H9 (cell line): ENCODE measurements at regions not wholly inside any gene's neighbourhood (a gene's known extent, or its start where the extent isn't known, plus 50 kb on each side); places are given as distances from the start of the nearest gene placed in this dataset.

ENCODE experiments used
- DNase-seq: peaks from one replicate; pipeline ENCODE4 v3.0.0-alpha.2; 2017
- H2AFZ ChIP-seq: one replicate; pipeline ENCODE4 v1.6.1; 2013; ENCODE audit warnings: mild to moderate bottlenecking, low read length, control low read depth, moderate library complexity
- H2AK5ac ChIP-seq: 2 replicates; pipeline ENCODE4 v1.6.1; 2013; ENCODE audit warnings: low read length, control low read depth, mixed read lengths; ENCODE audit not compliant: insufficient read length
- H2BK120ac ChIP-seq: one replicate; pipeline ENCODE4 v1.6.1; 2013; ENCODE audit warnings: low read depth, mild to moderate bottlenecking, low read length, control low read depth, inconsistent platforms; ENCODE audit not compliant: poor library complexity, severe bottlenecking
- H2BK12ac ChIP-seq: 2 replicates; pipeline ENCODE4 v1.6.1; 2013; ENCODE audit warnings: low read length, control low read depth, mixed read lengths, low read depth; ENCODE audit not compliant: insufficient read length
- H2BK15ac ChIP-seq: 2 replicates; pipeline ENCODE4 v1.6.1; 2013; ENCODE audit warnings: low read depth, low read length, control low read depth
- H2BK20ac ChIP-seq: one replicate; pipeline ENCODE4 v1.6.1; 2013; ENCODE audit warnings: low read depth, mild to moderate bottlenecking, low read length, control low read depth, inconsistent platforms; ENCODE audit not compliant: poor library complexity, severe bottlenecking
- H2BK5ac ChIP-seq: 2 replicates; pipeline ENCODE4 v1.6.1; 2013; ENCODE audit warnings: low read length, control low read depth, mixed read lengths; ENCODE audit not compliant: insufficient read length
- H3K14ac ChIP-seq: 2 replicates; pipeline ENCODE4 v1.6.1; 2013; ENCODE audit warnings: low read length, control low read depth; ENCODE audit not compliant: insufficient read depth
- H3K18ac ChIP-seq: 2 replicates; pipeline ENCODE4 v1.6.1; 2013; ENCODE audit warnings: low read depth, mild to moderate bottlenecking, mixed read lengths, low read length, control low read depth; ENCODE audit not compliant: insufficient read length
- H3K23ac ChIP-seq: 2 replicates; pipeline ENCODE4 v1.6.1; 2013; ENCODE audit warnings: low read length, control low read depth, mixed read lengths, low read depth; ENCODE audit not compliant: insufficient read length
- H3K23me2 ChIP-seq: 2 replicates; pipeline ENCODE4 v1.6.1; 2013; ENCODE audit warnings: low read depth, mild to moderate bottlenecking, mixed read lengths, low read length, control low read depth; ENCODE audit not compliant: insufficient read length, poor library complexity, severe bottlenecking
- H3K27ac ChIP-seq: 2 replicates; pipeline ENCODE4 v1.5.1; 2013; ENCODE audit warnings: low read length, control low read depth, mixed read lengths, low read depth; ENCODE audit not compliant: insufficient read length
- H3K27me3 ChIP-seq: 2 replicates; pipeline ENCODE4 v1.6.1; 2013; ENCODE audit warnings: low read length, control low read depth, inconsistent platforms; ENCODE audit not compliant: insufficient read depth
- H3K4ac ChIP-seq: 2 replicates; pipeline ENCODE4 v1.6.1; 2013; ENCODE audit warnings: low read depth, mild to moderate bottlenecking, control low read depth, inconsistent platforms, low read length, moderate library complexity
- H3K4me1 ChIP-seq: 2 replicates; pipeline ENCODE4 v1.6.1; 2013; ENCODE audit warnings: low read length, control low read depth, inconsistent platforms; ENCODE audit not compliant: insufficient read depth
- H3K4me2 ChIP-seq: 2 replicates; pipeline ENCODE4 v1.6.1; 2013; ENCODE audit warnings: low read length, control low read depth, mixed read lengths; ENCODE audit not compliant: insufficient read length, insufficient read depth
- H3K56ac ChIP-seq: 2 replicates; pipeline ENCODE4 v1.6.1; 2013; ENCODE audit warnings: low read depth, mild to moderate bottlenecking, mixed read lengths, low read length, control low read depth; ENCODE audit not compliant: insufficient read length
- H3K79me1 ChIP-seq: 2 replicates; pipeline ENCODE4 v1.6.1; 2013; ENCODE audit warnings: low read depth, mild to moderate bottlenecking, moderate library complexity, low read length, control low read depth, inconsistent platforms; ENCODE audit not compliant: insufficient read depth, poor library complexity, severe bottlenecking
- H3K79me2 ChIP-seq: 2 replicates; pipeline ENCODE4 v1.6.1; 2013; ENCODE audit warnings: low read length, control low read depth, inconsistent platforms; ENCODE audit not compliant: insufficient read depth
- H3K9ac ChIP-seq: 2 replicates; pipeline ENCODE4 v1.6.1; 2013; ENCODE audit warnings: low read length, control low read depth, mixed read lengths; ENCODE audit not compliant: insufficient read length; ENCODE audit errors: extremely low read depth
- H3K9me3 ChIP-seq: one replicate; pipeline ENCODE4 v1.6.1; 2013; ENCODE audit warnings: low read depth, low read length, inconsistent platforms; ENCODE audit not compliant: control insufficient read depth
- H3T11ph ChIP-seq: one replicate; pipeline ENCODE4 v1.6.1; 2013; ENCODE audit warnings: mild to moderate bottlenecking, low read length, control low read depth, inconsistent platforms
- H4K20me1 ChIP-seq: one replicate; pipeline ENCODE4 v1.6.1; 2013; ENCODE audit not compliant: control insufficient read depth, insufficient read length, insufficient read depth
- H4K5ac ChIP-seq: 2 replicates; pipeline ENCODE4 v1.6.1; 2013; ENCODE audit warnings: low read depth, mild to moderate bottlenecking, mixed read lengths, low read length, control low read depth; ENCODE audit not compliant: insufficient read length
- H4K8ac ChIP-seq: replicated peaks from 2 replicates; pipeline ENCODE4 v1.6.1; 2013; ENCODE audit warnings: low read length, control low read depth, mixed read lengths, low read depth; ENCODE audit not compliant: insufficient read length
- H4K91ac ChIP-seq: 2 replicates; pipeline ENCODE4 v1.6.1; 2013; ENCODE audit warnings: low read depth, mild to moderate bottlenecking, moderate library complexity, mixed read lengths, low read length, control low read depth; ENCODE audit not compliant: insufficient read length
- H3K27ac Mint-ChIP-seq, 3 experiments: 2 replicates in 2 of 3; 3 replicates in 1 of 3; pipeline ENCODE4 v1.8.0; 2020 to 2021; ENCODE audit warnings: mixed read lengths in 3 of 3, mild to moderate bottlenecking in 1 of 3, moderate library complexity in 1 of 3
- H3K27me3 Mint-ChIP-seq: 2 replicates; pipeline ENCODE4 v1.8.0; 2021; ENCODE audit warnings: low read depth, mild to moderate bottlenecking, moderate library complexity, mixed read lengths
- H3K36me3 Mint-ChIP-seq, 3 experiments: 2 replicates in 2 of 3; 3 replicates in 1 of 3; pipeline ENCODE4 v1.8.0; 2020 to 2021; ENCODE audit warnings: low read depth in 3 of 3, mixed read lengths in 3 of 3; ENCODE audit not compliant: insufficient read depth in 1 of 3
- H3K4me1 Mint-ChIP-seq, 2 experiments: 2 replicates each; pipeline ENCODE4 v1.8.0; 2020; ENCODE audit warnings: mixed read lengths in 2 of 2
- H3K4me3 Mint-ChIP-seq, 2 experiments: 2 replicates in 1 of 2; 3 replicates in 1 of 2; pipeline ENCODE4 v1.8.0; 2020 to 2021; ENCODE audit warnings: mild to moderate bottlenecking in 2 of 2, mixed read lengths in 2 of 2, moderate library complexity in 1 of 2
- H3K9me3 Mint-ChIP-seq, 2 experiments: 2 replicates in 1 of 2; 3 replicates in 1 of 2; pipeline ENCODE4 v1.8.0; 2020; ENCODE audit warnings: mild to moderate bottlenecking in 2 of 2, mixed read lengths in 2 of 2, moderate library complexity in 1 of 2
- WGBS: extraction: QIAGEN DNeasy Blood & Tissue Kit; methylation state at CpG from one replicate; pipeline ENCODE4 v1.1.7; 2013; ENCODE audit warnings: missing lambda C conversion rate, low lambda C conversion rate, mixed read lengths; ENCODE audit not compliant: insufficient read length; ENCODE audit errors: extremely low coverage; 5-methylcytosine and 5-hydroxymethylcytosine counted together
- TF ChIP-seq, protein P1 (sequence below): fragments of 200-600 bp; sonication (generic); conservative IDR thresholded peaks from 3 replicates; pipeline ENCODE4 v1.8.0; 2021; ENCODE audit warnings: antibody characterized with exemption, mild to moderate bottlenecking

DNA sequence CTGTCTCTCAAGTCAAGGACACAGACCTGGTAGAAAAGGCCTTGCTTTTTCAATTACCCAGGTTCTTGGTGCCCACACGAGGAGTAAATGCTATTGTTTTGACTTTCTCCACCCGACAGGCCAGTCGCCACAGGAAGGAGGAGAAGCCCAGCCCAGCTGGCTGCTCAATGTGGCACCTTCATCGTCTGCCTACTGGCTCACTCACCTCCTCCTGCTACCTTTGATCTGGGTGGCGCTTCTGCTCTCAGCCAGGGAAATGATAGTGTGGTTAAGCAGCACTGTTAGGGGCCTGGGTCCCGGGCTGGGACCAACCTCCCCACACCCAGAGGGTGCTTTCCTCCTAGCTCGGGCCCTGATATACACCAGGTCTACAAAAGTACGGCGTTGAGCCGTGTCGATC is 75.0 kb upstream of the FZD10 start:
- Histone ChIP-seq H3K9me3 (no peaks in the 10 kb centered on the region), H3K4me1 (peaks cover 3% of the 10 kb centered on the region; the same call in 1 of the 2 replicates), H3K79me1 (no peaks in the 10 kb centered on the region), H4K20me1 (no peaks in the 10 kb centered on the region), H3K4ac (no peak overlapping the region), H3T11ph (no peak overlapping the region), H3K27me3 (no peaks in the 10 kb centered on the region; the same call in 1 of the 2 replicates), H3K27ac (no peak overlapping the region), H2BK120ac (no peak overlapping the region), H3K79me2 (no peaks in the 10 kb centered on the region), H2BK20ac (no peak overlapping the region), H4K91ac (no peak overlapping the region), H2BK12ac (no peak overlapping the region), H2BK15ac (no peak overlapping the region), H2AK5ac (no peak overlapping the region), H2BK5ac (no peak overlapping the region), H3K9ac (no peak overlapping the region), H3K14ac (no peak overlapping the region), H4K5ac (no peak overlapping the region), H3K18ac (no peak overlapping the region), H3K23me2 (no peaks in the 10 kb centered on the region), H3K23ac (no peak overlapping the region), H3K4me2 (no peak overlapping the region), H4K8ac (no peak overlapping the region), H3K56ac (no peak overlapping the region), H2AFZ (no peak overlapping the region)
- peaks cover 26 to 32% of the 10 kb centered on the region in 2 experiments for H3K4me1 Mint-ChIP-seq
- H3K9me3 Mint-ChIP-seq: peaks cover 0 to 6% of the 10 kb centered on the region in 2 experiments; a peak in 3 of 5 replicates
- H3K27ac Mint-ChIP-seq: no peak overlapping the region
- no peaks in the 10 kb centered on the region; a peak in 1 of 7 replicates for H3K36me3 Mint-ChIP-seq
- H3K4me3 Mint-ChIP-seq: no peak overlapping the region
- WGBS: no CpG with 5 or more reads among the region's 11 CpGs
- no peak for DNase-seq
- TF ChIP-seq, protein P1, sequence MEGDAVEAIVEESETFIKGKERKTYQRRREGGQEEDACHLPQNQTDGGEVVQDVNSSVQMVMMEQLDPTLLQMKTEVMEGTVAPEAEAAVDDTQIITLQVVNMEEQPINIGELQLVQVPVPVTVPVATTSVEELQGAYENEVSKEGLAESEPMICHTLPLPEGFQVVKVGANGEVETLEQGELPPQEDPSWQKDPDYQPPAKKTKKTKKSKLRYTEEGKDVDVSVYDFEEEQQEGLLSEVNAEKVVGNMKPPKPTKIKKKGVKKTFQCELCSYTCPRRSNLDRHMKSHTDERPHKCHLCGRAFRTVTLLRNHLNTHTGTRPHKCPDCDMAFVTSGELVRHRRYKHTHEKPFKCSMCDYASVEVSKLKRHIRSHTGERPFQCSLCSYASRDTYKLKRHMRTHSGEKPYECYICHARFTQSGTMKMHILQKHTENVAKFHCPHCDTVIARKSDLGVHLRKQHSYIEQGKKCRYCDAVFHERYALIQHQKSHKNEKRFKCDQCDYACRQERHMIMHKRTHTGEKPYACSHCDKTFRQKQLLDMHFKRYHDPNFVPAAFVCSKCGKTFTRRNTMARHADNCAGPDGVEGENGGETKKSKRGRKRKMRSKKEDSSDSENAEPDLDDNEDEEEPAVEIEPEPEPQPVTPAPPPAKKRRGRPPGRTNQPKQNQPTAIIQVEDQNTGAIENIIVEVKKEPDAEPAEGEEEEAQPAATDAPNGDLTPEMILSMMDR: no peak
- H3K27me3 Mint-ChIP-seq: peaks cover 89% of the 10 kb centered on the region
